HG03378 (cell line): ENCODE measurements at regions not wholly inside any gene's neighbourhood (a gene's known extent, or its start where the extent isn't known, plus 50 kb on each side); places are given as distances from the start of the nearest gene placed in this dataset.

Source experiments
- ATAC-seq: cut with Tn5 transposase; IDR thresholded peaks from one replicate; pipeline ENCODE4 v1.9.1; 2021; ENCODE audit warnings: mild to moderate bottlenecking, moderate library complexity; ENCODE audit not compliant: unreplicated experiment

GRCh38 chr3:43210049-43211027 lies 76.0 kb upstream of the SNRK start:
- no peak for ATAC-seq

DNA sequence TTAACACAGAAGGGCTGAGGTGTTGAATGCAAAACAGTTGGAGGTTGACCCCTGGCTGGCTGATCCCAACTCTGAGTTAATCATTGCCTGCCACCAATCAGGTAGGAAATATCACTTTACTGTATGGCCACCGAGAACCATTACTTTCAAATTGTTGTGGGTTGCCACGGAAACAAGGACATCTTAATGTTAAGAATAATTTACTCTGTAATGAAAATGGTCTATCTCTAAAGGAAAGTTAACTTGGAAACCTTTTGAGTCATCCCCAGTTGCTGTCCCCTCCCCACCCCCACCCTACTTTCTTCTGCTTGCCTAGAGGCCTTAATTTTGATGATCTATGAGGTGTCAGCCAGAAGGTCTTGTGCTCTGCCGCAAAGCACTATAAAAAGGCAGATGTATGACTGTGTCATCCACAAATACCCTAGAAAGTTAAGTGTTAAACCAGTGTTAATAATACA lies 78.7 kb upstream of the SNRK start:
- no peak for ATAC-seq

GRCh38 chr3:43206632-43207031 lies 79.7 kb upstream of the SNRK start:
- ATAC-seq: no peak

- ATAC-seq: no peak
Measured at GRCh38 chr3:43206105-43206504, 80.2 kb upstream of the SNRK start.

DNA sequence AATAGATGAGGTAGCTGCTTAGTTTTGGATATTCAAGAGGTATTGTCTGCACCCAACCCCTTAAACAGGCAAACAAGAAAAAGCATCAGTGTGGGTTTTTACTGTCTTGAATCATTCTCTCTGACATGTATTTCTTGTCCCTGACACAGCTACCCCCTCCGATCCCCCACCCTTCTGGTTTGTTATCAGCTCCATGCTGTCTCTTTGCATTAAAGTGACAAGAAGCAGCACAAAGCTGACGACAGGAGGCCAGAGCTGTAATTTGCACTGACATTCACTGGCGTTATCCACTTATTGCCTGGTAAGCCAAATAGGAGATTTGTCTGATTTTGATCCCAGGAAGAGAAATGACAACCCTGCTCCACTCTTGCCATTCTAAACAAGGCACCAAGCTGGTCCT lies 83.3 kb upstream of the SNRK start:
- no peak for ATAC-seq

- no peak for ATAC-seq
Measured at GRCh38 chr3:43201581-43201980, 84.8 kb upstream of the SNRK start.

DNA sequence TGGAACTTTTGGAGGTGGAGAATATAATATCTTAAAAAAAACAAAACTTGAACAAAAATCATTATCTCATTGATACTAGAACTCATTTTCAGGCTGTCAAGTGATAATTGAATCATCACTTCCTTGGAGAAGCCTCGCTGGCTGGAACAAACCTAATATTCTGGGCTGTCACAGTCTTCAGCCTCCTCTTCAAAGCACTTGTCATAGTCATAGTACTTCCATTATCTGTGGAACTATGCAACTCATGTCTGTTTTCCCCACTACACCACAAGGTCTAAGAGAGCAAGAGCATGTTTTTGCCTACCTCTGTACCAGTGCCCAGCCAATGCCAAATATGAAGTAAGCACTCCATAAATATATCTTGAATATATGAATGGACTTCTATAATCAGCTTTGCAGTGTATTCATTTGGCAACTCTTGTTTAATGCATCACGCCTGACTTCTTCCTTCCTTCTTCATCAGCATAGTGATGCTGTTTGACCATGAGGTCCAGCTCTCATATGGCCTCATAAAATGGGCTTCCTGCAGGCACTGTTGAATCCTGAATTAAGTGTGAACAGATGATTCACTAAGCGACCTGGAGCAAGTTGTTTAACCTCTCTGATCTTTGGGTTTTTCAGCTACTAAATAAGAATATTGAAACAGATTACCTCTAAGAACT lies 86.6 kb upstream of the SNRK start:
- ATAC-seq: no peak

DNA sequence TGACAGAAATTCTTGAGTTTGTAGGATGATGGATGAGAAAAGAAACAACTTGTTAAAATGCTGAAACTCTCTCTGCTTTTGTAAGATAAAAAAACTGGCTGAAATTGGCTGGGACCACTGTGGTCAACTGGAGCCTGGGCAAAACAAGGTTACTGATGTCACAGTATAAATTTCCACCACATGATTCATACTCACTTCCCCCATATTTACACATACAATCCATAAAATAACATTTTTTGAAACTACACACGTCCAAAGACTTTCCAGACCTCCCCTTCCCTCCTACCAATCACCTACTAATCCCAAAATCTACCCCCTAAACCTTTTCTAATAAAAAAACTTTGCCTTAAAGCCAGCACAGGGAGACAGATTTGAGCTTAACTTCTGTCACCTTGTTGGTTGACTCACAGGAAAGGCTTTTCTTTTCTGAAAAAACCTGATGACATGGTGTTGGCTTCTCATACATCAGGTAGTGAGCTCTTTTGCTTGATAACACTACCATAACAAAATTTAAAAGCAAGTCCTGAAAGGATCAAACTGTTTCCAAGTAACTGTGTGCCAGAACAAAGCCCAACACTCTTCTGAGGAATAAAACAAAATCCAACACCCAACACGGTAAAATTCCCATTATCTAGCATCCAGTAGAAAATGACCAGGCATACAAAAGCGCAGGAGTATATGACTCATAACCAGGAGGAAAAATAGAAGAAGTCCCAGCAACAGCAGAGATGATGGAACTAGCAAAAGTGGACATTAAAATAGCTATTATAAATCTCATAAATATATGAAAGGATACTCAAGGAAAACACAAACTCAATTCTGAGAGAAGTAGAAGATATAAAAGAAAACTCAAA lies 87.3 kb upstream of the SNRK start:
- no peak for ATAC-seq

DNA sequence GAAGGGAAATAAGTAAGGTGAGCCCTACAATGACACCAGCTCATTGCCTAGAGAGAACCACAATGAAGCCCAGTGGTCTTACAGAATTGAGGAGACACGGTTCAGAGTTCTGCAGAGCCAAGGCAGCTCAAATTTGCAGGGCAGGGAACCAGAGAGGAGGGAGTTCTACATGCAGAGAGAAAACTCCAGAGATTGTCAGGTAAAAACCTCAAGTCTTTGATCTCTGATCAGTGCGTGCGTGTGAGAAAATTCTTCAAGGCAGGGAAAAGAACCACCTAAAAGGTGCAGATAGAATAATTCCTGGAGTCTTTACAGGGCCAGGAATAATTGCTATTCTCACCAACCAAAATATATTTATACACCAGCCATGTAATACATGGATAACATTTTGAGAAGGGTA lies 88.0 kb upstream of the SNRK start:
- ATAC-seq: no peak

GRCh38 chr3:43197181-43197580 lies 89.2 kb upstream of the SNRK start:
- ATAC-seq: no peak

- no peak for ATAC-seq
Measured at GRCh38 chr3:43196721-43197120, 89.6 kb upstream of the SNRK start.

DNA sequence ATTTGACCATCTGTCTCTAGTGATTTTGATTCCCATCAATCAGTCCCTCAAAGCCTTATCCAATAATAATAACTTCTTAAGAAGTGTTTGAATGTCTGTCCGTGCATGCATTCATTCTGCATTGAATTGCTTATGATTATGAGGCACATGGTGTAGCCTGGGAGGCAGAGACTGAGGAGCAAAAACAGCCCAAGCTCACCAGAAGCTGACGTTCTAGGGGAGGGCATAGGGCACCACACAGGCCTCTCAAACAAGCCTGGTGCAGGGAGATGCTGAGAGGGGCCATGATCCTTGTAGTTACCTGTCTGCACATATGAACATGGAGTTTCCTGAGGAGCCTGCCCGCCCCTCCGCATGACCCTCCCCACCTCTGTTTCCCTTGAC lies 89.2 kb upstream of the POMGNT2 start:
- ATAC-seq: no peak

DNA sequence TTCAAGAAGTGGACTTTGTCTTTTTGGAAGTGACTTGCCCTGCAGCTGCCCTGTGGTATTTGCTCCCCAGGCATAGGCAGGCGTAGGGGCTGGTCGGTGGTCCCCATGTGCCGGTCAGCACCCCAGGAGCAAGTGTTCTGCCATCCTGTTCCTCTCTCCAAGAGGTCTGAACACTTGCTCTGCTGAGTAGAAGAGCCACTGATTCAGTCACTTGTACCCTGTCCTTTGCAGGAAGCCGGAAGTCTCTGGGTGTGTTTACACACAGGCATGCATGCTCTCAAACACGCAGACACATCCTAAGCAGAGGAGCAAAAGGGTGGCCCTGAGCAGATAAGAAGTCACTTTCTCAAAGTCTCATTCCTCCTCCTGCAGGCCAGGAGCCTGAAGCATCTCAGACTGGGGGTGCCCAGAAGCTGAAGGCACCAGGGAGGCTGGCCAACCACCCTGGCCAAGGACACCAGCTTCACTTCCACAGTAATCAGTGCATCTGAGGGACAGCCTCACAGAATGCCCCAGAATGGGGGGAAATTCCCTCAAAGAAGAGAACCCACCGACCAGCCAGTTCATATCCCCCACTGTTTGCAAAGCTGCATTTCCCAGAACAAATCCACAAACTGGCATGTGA lies 88.7 kb upstream of the POMGNT2 start:
- ATAC-seq: no peak

DNA sequence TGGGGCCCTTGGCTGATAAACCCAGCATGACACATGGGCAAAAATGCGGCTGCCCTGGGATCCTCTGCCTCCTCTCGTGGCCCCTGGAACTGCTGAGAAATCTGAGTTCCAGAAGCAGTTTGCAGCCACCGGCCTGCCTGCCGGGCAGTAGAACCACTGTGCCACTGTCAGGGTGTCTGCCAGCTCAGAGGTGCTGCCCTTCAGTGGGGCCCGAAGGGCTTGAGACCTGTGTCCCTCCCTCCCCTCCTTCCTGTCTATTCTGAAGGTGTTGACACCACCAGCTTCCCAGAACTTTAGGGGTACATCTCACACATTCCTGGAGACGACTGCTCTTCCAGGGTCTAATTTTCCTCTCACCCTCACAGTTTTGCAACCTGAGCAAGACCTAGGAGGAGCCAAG lies 88.2 kb upstream of the POMGNT2 start:
- no peak for ATAC-seq

- no peak for ATAC-seq
Measured at GRCh38 chr3:43192028-43192427, 86.1 kb upstream of the POMGNT2 start.

DNA sequence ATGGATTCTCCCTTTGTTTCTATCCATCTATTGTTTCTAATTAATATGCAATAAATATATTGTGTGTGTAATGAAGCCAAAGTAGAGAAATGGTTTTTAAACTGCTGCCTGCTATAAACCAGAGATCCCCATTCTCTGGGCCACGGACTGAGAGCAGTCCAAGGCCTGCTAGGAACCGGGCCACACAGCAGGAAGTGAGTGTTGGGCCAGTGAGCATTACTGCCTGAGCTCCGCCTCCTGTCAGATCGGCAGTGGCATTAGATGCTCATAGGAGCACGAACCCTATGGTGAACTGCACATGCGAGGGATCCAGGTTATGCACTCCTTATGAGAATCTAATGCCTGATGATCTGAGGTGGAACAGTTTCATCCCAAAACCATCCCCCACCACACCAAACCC lies 85.2 kb upstream of the POMGNT2 start:
- no peak for ATAC-seq

DNA sequence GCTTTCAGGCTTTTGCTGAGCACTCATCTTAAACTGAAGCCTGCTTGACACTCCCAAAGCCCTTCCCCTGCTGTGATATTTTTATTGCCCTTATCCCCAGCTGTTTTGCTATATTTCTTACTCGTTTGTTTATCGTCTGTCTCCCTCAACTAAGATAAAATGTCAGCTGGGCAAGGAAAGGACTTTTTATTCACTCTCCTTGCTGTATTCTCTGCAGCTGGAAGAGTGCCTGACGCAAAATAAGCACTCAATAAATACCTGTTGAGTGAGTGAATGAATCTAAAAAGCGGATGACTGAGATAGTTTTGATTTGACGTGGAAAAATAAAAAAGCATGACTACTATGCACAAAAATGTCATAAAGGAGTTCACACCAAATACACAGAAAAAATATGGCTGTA lies 84.8 kb upstream of the POMGNT2 start:
- ATAC-seq: no peak

DNA sequence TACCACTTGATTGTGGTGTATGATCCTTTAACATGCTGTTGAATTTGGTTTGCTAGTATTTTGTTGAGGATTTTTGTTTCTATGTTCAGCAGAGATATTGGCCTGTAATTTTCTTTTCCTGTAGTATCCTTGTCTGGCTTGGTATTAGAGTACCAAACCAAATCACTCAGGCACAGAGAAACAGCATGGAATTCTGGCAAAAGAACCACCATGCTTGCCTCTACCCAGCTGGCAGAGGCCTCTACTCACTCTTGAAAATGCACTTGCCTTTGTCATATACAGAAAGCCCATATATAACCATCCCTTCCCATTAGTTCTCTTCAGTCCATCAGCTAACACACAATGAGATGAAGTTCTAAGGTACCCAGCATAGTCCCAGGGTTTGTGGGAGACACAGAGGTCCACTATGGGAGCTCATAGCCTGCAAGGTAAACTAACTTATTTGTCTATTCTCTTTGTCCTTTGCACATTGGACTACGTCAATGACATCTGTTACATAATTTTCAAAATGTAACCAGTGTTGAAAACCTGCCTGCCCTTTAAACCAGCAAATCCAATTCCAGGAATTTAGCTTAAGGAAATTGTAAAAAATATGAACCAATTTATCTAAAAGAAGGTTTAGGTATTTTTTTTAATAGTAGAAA lies 82.1 kb upstream of the POMGNT2 start:
- no peak for ATAC-seq

GRCh38 chr3:43185983-43186314 lies 80.1 kb upstream of the POMGNT2 start:
- ATAC-seq: no peak

DNA sequence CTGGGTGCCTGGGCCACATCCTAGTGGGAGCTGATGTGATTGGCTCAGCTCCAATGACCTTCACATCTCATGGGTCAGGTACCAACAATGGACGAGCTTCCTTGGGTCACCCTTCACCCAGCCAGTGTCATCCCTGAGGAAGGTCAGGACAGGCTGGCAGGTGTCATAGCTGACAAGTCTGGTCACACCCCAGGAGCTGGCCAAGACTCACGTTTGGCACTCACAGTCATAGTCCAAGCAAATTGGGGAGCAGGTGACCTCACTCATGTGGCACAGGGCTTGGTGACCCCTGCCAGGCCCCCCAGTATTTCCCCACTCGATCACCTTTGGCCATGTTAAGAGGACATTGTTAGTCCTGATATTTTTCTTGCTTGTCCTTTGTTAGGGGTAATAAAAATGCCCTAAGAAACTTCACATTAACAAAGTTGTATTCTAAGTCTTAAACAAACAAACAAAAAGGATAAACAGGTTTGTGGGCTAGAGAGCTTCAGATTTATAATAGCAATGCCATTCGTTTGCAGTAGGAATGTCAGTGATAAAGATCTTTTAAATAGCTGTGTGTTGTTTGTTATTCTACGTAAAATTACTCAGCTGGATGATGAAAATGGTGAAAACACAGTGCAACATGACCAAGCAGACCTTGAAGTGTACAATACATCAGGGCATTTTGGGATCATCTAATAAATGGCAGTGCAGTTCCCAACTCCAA lies 79.5 kb upstream of the POMGNT2 start:
- ATAC-seq: no peak
